ACC112 (cell line): ENCODE measurements at regions not wholly inside any gene's neighbourhood (a gene's known extent, or its start where the extent isn't known, plus 50 kb on each side); places are given as distances from the start of the nearest gene placed in this dataset.

Experiments used
- H2AFZ ChIP-seq: fragments of 200-600 bp; sonication (generic); one replicate; pipeline ENCODE4 v1.6.0; 2017; ENCODE audit warnings: antibody characterized with exemption, low read length; ENCODE audit not compliant: unreplicated experiment
- H3K27ac ChIP-seq: fragments of 200-600 bp; sonication (generic); 2 replicates; pipeline ENCODE4 v1.5.1; 2014; ENCODE audit warnings: low read depth, mild to moderate bottlenecking, antibody characterized with exemption, low read length, moderate library complexity
- H3K27me3 ChIP-seq: fragments of 200-600 bp; sonication (generic); 2 replicates; pipeline ENCODE4 v1.6.1; 2014; ENCODE audit warnings: mild to moderate bottlenecking, antibody characterized with exemption, low read length, moderate library complexity, mixed read lengths; ENCODE audit not compliant: insufficient read depth
- H3K36me3 ChIP-seq: fragments of 200-600 bp; sonication (generic); 2 replicates; pipeline ENCODE4 v1.6.1; 2016; ENCODE audit warnings: mild to moderate bottlenecking, antibody characterized with exemption, low read length, moderate library complexity, mixed read lengths; ENCODE audit not compliant: insufficient read depth
- H3K4me1 ChIP-seq: fragments of 200-600 bp; sonication (generic); one replicate; pipeline ENCODE4 v1.6.1; 2016; ENCODE audit warnings: low read length, mixed read lengths; ENCODE audit not compliant: insufficient read depth, unreplicated experiment, control insufficient read depth
- H3K4me3 ChIP-seq: fragments of 200-600 bp; sonication (generic); 2 replicates; pipeline ENCODE4 v1.5.1; 2014; ENCODE audit warnings: mild to moderate bottlenecking, low read depth, low read length
- H3K79me2 ChIP-seq: fragments of 200-600 bp; sonication (generic); one replicate; pipeline ENCODE4 v1.6.0; 2016; ENCODE audit warnings: low read length; ENCODE audit not compliant: control insufficient read depth, unreplicated experiment, insufficient read depth

DNA sequence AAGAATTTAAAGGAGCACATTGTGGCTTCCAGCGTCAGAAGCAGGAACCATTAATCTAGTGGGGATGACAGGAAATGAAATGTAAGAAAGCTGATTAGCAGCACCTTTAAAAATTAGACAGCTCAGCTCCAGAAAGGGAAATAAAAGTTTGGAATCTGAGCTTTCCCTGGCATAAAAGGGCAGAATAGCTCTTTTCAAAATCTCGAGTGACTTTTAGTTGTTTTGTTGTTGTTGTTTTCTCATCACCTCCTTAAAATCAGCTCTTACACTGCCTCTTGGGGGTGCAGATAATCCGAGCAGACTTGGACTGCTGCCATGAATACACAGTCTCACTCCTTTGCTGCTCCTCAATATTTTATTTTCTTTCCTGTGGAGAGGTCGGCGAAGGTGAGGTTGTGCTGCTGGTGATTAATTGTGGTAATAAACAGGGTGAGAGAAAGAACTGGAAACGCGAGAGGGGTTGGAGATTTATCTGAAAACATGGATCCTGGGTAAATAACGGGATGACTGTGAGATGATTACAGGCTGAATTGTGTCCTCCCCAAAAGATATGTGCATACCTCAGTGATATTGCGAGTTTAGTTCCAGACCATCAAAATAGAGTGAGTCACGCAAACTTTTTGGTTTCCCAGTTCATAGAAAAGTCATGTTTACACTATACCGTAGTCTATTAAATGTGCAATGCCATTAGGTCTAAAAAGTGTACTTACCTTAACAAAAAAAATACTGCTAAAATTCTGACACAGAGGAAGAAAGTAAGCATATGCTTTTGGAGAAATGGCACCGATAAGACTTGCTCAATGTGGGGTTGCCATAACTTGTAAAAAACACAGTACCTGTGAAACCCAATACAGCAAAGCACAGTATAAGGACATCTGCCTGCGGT is 787.7 kb downstream of the UQCRFS1 start:
- Histone ChIP-seq H3K79me2 (no peaks in the 10 kb centered on the region), H2AFZ (no peak overlapping the region), H3K4me3 (no peak overlapping the region), H3K4me1 (peaks cover 9% of the 10 kb centered on the region), H3K36me3 (no peaks in the 10 kb centered on the region), H3K27ac (no peak overlapping the region), H3K27me3 (no peaks in the 10 kb centered on the region)

DNA sequence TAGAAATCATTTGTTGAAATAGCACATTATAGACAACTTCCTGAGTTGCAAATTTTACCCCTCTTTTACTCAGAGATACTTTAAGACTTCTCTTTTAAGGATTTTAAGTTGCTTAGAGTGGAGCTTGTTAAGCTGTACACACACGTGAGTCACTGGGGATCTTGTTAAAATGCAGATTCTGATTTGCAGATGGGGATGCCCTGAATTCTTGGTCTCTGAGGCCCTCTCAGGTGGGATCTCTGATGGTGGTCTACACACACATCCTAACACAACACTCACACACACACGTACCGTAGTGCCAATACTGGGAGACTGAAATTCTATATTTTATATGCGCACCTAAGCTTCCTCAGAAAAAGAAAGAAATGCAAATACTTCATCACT is 788.3 kb downstream of the UQCRFS1 start:
- Histone ChIP-seq H2AFZ (no peak overlapping the region), H3K4me3 (no peak overlapping the region), H3K36me3 (no peaks in the 10 kb centered on the region), H3K27me3 (no peaks in the 10 kb centered on the region), H3K27ac (no peak overlapping the region), H3K79me2 (no peaks in the 10 kb centered on the region), H3K4me1 (peaks cover 9% of the 10 kb centered on the region)

DNA sequence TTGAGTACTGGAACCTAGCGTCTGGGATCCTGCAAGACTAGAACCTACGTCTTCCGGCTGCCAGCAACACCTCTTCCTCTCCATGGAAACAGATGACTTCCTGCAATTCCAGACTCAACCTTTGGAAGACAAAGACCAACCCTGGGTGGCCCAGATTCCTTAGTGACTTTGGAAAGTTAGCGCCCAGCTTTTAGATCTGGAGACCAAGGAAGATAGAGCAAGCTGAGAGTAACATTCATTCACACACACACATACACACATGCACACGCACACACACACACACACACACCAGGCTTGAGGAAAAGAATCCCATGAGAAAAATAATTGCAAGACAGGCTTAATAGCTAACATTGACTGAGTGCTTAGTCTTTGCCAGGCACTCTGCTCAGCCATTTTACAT is 788.9 kb downstream of the UQCRFS1 start:
- Histone ChIP-seq H3K4me1 (peaks cover 9% of the 10 kb centered on the region), H3K36me3 (no peaks in the 10 kb centered on the region), H3K79me2 (no peaks in the 10 kb centered on the region), H2AFZ (no peak overlapping the region), H3K27ac (no peak overlapping the region), H3K4me3 (no peak overlapping the region), H3K27me3 (no peaks in the 10 kb centered on the region)

DNA sequence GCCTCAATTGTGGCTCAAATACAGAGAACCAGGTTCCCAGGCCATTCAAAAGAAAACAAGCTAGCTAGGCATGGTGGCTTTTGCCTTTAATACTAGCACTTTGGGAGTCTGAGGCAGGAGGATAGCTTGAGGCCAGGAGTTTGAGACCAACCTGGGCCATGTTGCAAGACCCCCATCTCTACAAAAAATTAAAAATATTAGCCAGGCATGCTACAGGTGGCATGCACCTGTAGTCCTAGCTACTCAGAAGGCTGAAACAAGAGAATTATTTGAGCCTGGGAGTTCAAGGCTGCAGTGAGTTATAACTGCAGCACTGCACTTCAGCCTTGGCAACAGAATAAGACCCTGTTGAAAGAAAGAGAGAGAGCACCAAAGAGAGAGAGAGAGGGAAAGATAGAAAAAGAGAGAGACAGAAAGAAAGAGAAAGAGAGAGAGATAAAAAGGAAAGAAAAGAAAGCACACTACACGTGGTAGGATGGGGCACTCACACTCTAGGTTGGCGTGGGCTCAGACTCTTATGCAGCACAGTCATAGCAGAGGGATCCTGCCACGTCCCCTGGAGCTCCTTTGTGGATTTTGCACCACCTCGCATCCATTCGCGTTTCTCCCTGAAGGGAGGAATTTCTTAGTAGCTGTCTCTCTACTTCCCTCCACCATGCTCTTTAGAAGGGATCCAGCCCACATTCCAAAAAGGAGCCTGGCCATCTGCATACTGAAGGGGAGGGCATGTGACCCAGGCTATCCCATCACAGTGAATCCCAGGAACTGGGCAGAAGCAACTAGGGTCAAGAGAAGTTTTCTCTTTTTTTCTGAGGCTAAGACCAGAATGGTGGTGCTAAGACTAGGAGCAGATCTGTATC is 789.9 kb downstream of the UQCRFS1 start:
- peaks cover 9% of the 10 kb centered on the region for H3K4me1 ChIP-seq
- no peaks in the 10 kb centered on the region for H3K79me2 ChIP-seq
- H3K4me3 ChIP-seq = no peak overlapping the region
- no peaks in the 10 kb centered on the region for H3K27me3 ChIP-seq
- H3K36me3 ChIP-seq = no peaks in the 10 kb centered on the region
- no peak overlapping the region for H2AFZ ChIP-seq
- H3K27ac ChIP-seq = no peak overlapping the region

DNA sequence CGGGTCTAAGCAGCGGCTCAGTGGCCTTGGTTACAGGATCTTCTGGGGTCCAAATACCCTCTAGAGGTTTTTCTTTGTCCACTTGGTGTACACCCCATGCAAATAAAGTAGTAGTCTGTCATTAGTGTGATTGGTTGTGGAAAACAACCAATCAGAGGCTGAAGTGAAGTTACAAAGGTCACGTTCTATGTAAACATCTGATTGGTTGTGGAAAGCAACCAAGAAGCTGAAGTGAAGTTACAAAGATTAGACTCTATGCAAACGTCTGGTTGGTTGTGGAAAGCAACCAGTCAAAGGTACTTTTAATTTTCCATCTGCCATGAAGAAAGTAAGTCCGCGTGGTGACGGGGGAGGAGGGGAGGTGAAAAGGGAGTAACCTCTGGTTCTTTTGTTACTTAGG is 790.9 kb downstream of the UQCRFS1 start:
- Histone ChIP-seq H3K4me3 (no peak overlapping the region), H3K36me3 (no peaks in the 10 kb centered on the region), H3K4me1 (peaks cover 9% of the 10 kb centered on the region), H3K79me2 (no peaks in the 10 kb centered on the region), H2AFZ (no peak overlapping the region), H3K27ac (no peak overlapping the region), H3K27me3 (no peaks in the 10 kb centered on the region)

DNA sequence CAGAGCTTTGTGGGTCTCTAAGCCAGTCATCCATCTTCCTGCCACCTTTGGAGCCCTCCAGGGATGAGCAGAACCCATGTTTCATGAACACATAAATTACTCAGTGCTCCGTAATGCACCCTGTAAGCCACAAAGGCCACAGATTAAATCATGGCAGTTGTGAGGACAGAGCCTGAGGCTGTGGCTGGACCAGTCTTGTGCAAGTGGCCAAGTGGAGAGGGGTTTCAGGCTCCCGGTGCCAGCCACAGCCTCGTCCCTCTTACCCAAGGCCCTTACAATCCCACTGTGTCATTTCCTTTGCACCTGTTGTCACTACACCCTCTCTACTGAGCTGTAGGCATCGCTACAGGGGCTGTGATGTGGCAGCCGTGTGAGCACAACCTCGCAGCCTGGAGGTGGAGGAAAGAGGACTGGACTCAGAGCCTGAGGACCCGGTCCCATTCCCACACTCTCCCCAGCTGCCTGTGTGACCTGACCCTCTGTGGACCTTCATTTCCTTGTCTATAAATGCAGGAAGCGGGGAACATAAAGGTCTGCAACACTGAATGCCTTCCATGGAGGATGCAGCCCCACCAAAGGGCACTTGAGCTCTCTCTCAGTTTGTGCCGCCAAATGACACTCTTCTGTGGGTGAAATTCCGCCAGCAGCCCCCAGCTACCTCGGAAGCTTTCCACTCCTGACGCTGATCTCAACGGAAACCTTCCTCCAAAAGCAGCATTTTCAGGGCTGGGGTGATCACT is 792.0 kb downstream of the UQCRFS1 start:
- Histone ChIP-seq H3K27me3 (no peaks in the 10 kb centered on the region), H3K79me2 (no peaks in the 10 kb centered on the region), H3K4me1 (peaks cover 8% of the 10 kb centered on the region), H3K36me3 (no peaks in the 10 kb centered on the region), H2AFZ (no peak overlapping the region), H3K4me3 (no peak overlapping the region), H3K27ac (no peak overlapping the region)

DNA sequence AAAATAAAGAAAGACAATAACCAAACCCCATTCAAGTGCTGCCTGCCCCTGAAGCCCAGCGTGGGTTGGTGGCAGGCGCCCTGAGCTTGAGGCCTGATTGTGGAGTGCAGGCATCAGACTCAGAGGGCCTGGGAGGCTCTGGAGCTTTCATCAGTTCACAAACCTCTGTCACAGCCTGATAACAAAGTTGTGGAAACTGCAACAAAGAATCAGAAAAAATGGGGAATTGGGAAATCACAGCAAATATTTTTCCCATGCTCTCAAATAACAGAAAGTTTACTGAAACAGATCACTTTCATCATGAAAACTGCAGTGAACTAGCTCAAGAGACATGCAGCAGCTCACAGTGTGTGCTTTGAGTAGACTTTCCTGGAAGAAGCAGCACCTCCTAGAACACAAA is 793.6 kb downstream of the UQCRFS1 start:
- H3K27me3 ChIP-seq = no peaks in the 10 kb centered on the region
- H3K36me3 ChIP-seq = no peaks in the 10 kb centered on the region
- no peak overlapping the region for H2AFZ ChIP-seq
- H3K4me3 ChIP-seq = no peak overlapping the region
- H3K79me2 ChIP-seq = no peaks in the 10 kb centered on the region
- no peaks in the 10 kb centered on the region for H3K4me1 ChIP-seq
- no peak overlapping the region for H3K27ac ChIP-seq

DNA sequence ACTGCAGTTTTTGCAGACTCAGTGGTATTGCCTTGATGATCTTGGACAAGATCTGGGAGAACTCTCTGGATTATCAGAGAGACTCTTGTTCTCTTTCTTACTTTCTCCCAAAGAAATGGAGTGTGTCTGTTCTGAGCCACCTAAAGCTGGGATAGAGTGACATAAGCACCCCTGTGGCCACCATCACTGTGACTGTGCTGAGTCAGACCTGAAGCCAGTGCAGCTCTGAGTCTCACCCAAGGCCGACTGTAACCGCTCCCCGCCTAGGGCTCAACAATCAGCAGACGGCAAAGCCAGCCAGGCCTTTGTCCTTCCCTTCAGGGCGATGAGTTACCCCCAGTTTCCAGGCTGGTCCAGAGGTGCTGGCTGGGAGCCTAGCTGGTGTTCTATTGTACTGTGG is 795.6 kb downstream of the UQCRFS1 start:
- H3K27ac ChIP-seq = no peak overlapping the region
- no peaks in the 10 kb centered on the region for H3K36me3 ChIP-seq
- H3K79me2 ChIP-seq = no peaks in the 10 kb centered on the region
- no peak overlapping the region for H2AFZ ChIP-seq
- no peaks in the 10 kb centered on the region; the same call in 1 of the 2 replicates for H3K27me3 ChIP-seq
- no peaks in the 10 kb centered on the region for H3K4me1 ChIP-seq
- no peak overlapping the region for H3K4me3 ChIP-seq

DNA sequence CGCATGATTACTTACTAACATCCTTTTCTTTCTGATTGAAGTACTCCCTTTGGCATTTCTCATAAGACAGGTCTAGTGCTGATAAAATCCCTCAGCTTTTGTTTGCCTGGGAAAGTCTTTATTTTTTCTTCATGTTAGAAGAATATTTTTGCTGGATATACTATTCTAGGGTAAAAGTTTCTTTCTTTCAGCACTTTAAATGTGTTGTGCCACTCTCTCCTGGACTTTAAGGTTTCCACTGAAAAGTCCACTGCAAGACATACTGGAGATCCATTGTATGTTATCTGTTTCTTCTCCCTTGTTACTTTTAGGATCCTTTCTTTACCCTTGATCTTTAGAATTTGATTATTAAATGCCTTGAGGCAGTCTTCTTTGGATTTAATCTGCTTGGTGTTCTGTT is 796.7 kb downstream of the UQCRFS1 start:
- H3K4me1 ChIP-seq = no peaks in the 10 kb centered on the region
- H3K36me3 ChIP-seq = no peaks in the 10 kb centered on the region
- no peak overlapping the region for H3K4me3 ChIP-seq
- H2AFZ ChIP-seq = no peak overlapping the region
- H3K27ac ChIP-seq = no peak overlapping the region
- no peaks in the 10 kb centered on the region for H3K79me2 ChIP-seq
- no peaks in the 10 kb centered on the region; the same call in 1 of the 2 replicates for H3K27me3 ChIP-seq

DNA sequence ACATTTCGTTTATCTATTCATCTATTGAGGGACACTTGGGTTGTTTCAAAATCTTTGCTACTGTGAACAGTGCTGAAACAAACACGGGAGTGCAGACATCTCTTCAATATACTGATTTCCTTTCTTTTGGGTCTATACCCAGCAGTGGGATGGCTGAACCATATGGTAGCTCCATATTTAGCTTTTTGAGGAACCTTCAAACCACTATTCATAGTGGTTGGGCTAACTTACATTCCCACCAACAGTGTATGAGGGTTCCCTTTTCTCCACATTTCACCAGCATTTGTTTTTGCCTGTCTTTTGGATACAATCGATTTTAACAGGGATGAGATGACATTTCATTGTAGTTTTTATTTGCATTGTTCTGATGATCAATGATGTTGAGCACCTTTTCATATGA is 798.2 kb downstream of the UQCRFS1 start:
- no peaks in the 10 kb centered on the region for H3K4me1 ChIP-seq
- no peaks in the 10 kb centered on the region for H3K79me2 ChIP-seq
- no peak overlapping the region for H3K27ac ChIP-seq
- H3K27me3 ChIP-seq = no peaks in the 10 kb centered on the region; the same call in 1 of the 2 replicates
- no peaks in the 10 kb centered on the region for H3K36me3 ChIP-seq
- no peak overlapping the region for H3K4me3 ChIP-seq
- H2AFZ ChIP-seq = no peak overlapping the region
